SK-N-MC (cell line): ENCODE measurements at regions not wholly inside any gene's neighbourhood (a gene's known extent, or its start where the extent isn't known, plus 50 kb on each side); places are given as distances from the start of the nearest gene placed in this dataset.

ENCODE experiments used
- EZH2 ChIP-seq: fragments of 200-600 bp; sonication (generic); IDR thresholded peaks from one replicate; pipeline ENCODE4 v1.6.1; 2017; ENCODE audit warnings: antibody characterized with exemption
- FOXP2 ChIP-seq: optimal IDR thresholded peaks from 2 replicates; pipeline ENCODE3; 2011; ENCODE audit warnings: mild to moderate bottlenecking, moderate library complexity; ENCODE audit not compliant: insufficient read depth; ENCODE audit errors: extremely low read length, control extremely low read depth
- POLR2AphosphoS5 ChIP-seq: IDR thresholded peaks from 2 replicates; pipeline ENCODE4 v1.6.1; 2012; ENCODE audit warnings: mild to moderate bottlenecking, low read depth, low read length, borderline replicate concordance

DNA sequence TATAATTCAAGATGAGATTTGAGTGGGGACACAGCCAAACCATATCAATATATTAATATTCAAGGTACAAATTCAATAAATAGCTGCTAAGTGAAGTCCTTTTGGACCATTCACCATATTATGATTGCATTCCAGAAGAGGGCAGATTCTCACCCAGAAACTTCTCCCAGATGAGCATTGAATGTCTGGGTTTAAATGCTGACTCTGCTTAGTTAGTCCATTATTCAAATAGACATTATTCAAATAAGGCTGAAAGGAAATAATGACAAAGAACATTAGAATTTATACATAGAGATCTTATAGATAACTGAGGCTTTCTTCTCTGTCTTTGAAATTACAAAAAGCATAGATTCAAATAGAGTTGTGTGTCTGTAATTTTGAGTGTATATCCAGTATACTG lies 579.4 kb upstream of the SLC8A1 start:
- no peak for TF ChIP-seq POLR2AphosphoS5
- TF ChIP-seq EZH2: no peak
- no peak for TF ChIP-seq FOXP2
